K562 (cell line): ENCODE measurements at regions not wholly inside any gene's neighbourhood (a gene's known extent, or its start where the extent isn't known, plus 50 kb on each side); places are given as distances from the start of the nearest gene placed in this dataset.

ENCODE experiments used
- ATAC-seq: fragments of 200-7000 bp; cut with Tn5 transposase; 3 replicates; pipeline ENCODE4 v1.9.1; 2020; ENCODE audit warnings: moderate library complexity
- BruUV-seq: library from RNA; stranded (reverse); fragments of 400-500 nt; replicated peaks from 2 replicates; lab custom pipeline; 2021; lab: Mats Ljungman, UMichigan
- CTCF ChIA-PET: fragments of 300-600 bp; formaldehyde crosslinking; extraction: SDS; loops from one replicate; lab custom pipeline; 2021; ENCODE audit warnings: low intra/inter-chr PET ratio; lab: Yijun Ruan, JAX
- POLR2A ChIA-PET: fragments of 300-600, 350-650 bp; sonication (Branson Sonifier 250); formaldehyde crosslinking; extraction: SDS; loops from one replicate; lab custom pipeline; 2021; ENCODE audit warnings: antibody characterized with exemption, inconsistent platforms; lab: Yijun Ruan, JAX
- DNase-seq, 4 experiments: peaks; one replicate each; pipeline versions ENCODE4 v3.0.0 to v3.0.0-alpha.2; 2011 to 2018; ENCODE audit warnings: low spot score in 3 of 4, mixed read lengths in 3 of 4; ENCODE audit errors: extremely low read depth in 1 of 4
- FAIRE-seq: peaks from 2 replicates; lab custom pipeline; 2011; peaks lifted over from hg19 to GRCh38; lab: Jason Lieb, UNC
- H2AFZ ChIP-seq: 2 replicates; pipeline ENCODE4 v1.6.0; 2011; ENCODE audit warnings: low read depth, low read length, control low read depth, inconsistent platforms
- H3K27ac ChIP-seq: fragments of 200-600 bp; 3 replicates; pipeline ENCODE4 v1.8.0; 2011; ENCODE audit warnings: low read depth, mild to moderate bottlenecking, control low read depth, inconsistent platforms, low read length, moderate library complexity, mixed read lengths; ENCODE audit errors: extremely low read depth
- H3K27me3 ChIP-seq, 2 experiments: fragments of 300-600 bp in 1 of 2; 2 replicates in 1 of 2; 3 replicates in 1 of 2; pipeline versions ENCODE4 v1.6.0 to v1.8.0; 2011; ENCODE audit warnings: inconsistent platforms in 2 of 2, low read length in 2 of 2, mild to moderate bottlenecking in 1 of 2, mixed read lengths in 1 of 2, moderate library complexity in 1 of 2; ENCODE audit not compliant: control insufficient read depth in 2 of 2, insufficient read depth in 2 of 2
- H3K36me3 ChIP-seq: fragments of 300-600 bp; 3 replicates; pipeline ENCODE4 v1.8.0; 2011; ENCODE audit warnings: mild to moderate bottlenecking, low read length, inconsistent platforms; ENCODE audit not compliant: control insufficient read depth, insufficient read depth
- H3K4me1 ChIP-seq, 2 experiments: fragments of 200-600 bp in 1 of 2; replicated peaks in 1 of 2; 2 replicates in 1 of 2; 3 replicates in 1 of 2; pipeline versions ENCODE4 v1.5.1 to v1.8.0; 2011; ENCODE audit warnings: inconsistent platforms in 2 of 2, low read length in 2 of 2, mild to moderate bottlenecking in 1 of 2, mixed read lengths in 1 of 2, moderate library complexity in 1 of 2; ENCODE audit not compliant: control insufficient read depth in 2 of 2, insufficient read depth in 2 of 2
- H3K4me2 ChIP-seq: 2 replicates; pipeline ENCODE4 v1.6.1; 2011; ENCODE audit warnings: low read length, control low read depth, inconsistent platforms, mixed read lengths; ENCODE audit not compliant: insufficient read depth
- H3K4me3 ChIP-seq: fragments of 200-600 bp; sonication (generic), shearing (Covaris generic); 2 replicates; pipeline ENCODE4 v1.5.1; 2016; ENCODE audit warnings: control low read depth, inconsistent platforms
- H3K79me2 ChIP-seq: fragments of 200-600 bp; 3 replicates; pipeline ENCODE4 v1.8.0; 2011; ENCODE audit warnings: low read length, inconsistent platforms; ENCODE audit not compliant: control insufficient read depth, insufficient read depth
- H3K9ac ChIP-seq, 2 experiments: 2 replicates each; pipeline versions ENCODE4 v1.6.0 to v1.6.1; 2011; ENCODE audit warnings: low read depth in 2 of 2, low read length in 2 of 2, control low read depth in 1 of 2, inconsistent platforms in 1 of 2, mild to moderate bottlenecking in 1 of 2, mixed read lengths in 1 of 2; ENCODE audit not compliant: insufficient read depth in 1 of 2
- H3K9me1 ChIP-seq: one replicate; pipeline ENCODE4 v1.6.0; 2011; ENCODE audit warnings: inconsistent platforms, mild to moderate bottlenecking, low read length, moderate library complexity; ENCODE audit not compliant: control insufficient read depth, insufficient read depth
- H3K9me3 ChIP-seq: replicated peaks from 2 replicates; pipeline ENCODE4 v1.5.1; 2011; ENCODE audit warnings: low read depth, low read length, inconsistent platforms; ENCODE audit not compliant: control insufficient read depth, insufficient read depth
- H4K20me1 ChIP-seq: replicated peaks from 2 replicates; pipeline ENCODE4 v1.6.1; 2011; ENCODE audit warnings: low read length, inconsistent platforms, mixed read lengths; ENCODE audit not compliant: control insufficient read depth, insufficient read depth
- KLF6 ChIP-seq: fragments of 250-450 bp; sonication (Bioruptor Pico); IDR thresholded peaks from 2 replicates; pipeline ENCODE4 v1.4.0; 2020; ENCODE audit warnings: mild to moderate bottlenecking, moderate library complexity, borderline replicate concordance
- WGBS: fragments of 100-300 bp; shearing (Covaris generic); methylation state at CpG from one replicate; pipeline ENCODE4 v1.1.6; 2016; ENCODE audit warnings: low coverage, mixed read lengths; ENCODE audit not compliant: insufficient coverage; ENCODE audit errors: missing lambda C conversion rate; 5-methylcytosine and 5-hydroxymethylcytosine counted together
- in situ Hi-C: fragments of 300-500 bp; cut with MboI; formaldehyde crosslinking; loops from 4 replicates; pipeline ENCODE4 v1.15.0; 2018; ENCODE audit warnings: inconsistent platforms, mixed read lengths
- intact Hi-C: fragments of 100-400 bp; cut with micrococcal nuclease; formaldehyde crosslinking; loops from 2 replicates; pipeline ENCODE4 v1.14.2; 2022
- TF ChIP-seq, protein P1 (sequence below), 2 experiments: fragments of 450-650 bp; formaldehyde crosslinking in 1 of 2; IDR thresholded peaks; 2 replicates each; pipeline versions ENCODE4 v1.4.0 to v1.6.1; 2014 to 2020; ENCODE audit warnings: mild to moderate bottlenecking in 2 of 2, borderline replicate concordance in 1 of 2, low read depth in 1 of 2

DNA sequence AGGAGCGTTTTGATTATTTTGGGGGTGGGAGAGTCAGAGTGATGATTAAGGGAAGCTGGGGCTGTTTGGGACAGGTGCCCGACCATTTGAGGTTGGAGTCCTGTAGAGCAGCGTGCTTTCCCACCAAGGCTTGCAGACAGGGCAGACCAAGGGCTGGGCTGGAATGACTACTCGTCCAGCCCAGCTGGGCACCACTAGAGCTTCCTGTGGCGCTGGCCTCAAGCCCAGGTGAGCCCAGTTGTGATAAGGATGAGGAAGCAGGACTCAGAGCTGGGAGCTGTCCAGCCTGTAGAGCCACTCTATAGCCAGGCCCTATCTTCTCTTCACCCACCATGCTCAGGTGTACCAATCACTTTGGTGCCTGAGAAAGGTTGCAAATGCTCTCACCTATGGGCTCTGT, 75.8 kb upstream of the ACAN start:
- CTCF ChIA-PET, result no interaction called here
- DNase-seq, result no peak
- TF ChIP-seq KLF6, result no peak
- TF ChIP-seq, protein P1, sequence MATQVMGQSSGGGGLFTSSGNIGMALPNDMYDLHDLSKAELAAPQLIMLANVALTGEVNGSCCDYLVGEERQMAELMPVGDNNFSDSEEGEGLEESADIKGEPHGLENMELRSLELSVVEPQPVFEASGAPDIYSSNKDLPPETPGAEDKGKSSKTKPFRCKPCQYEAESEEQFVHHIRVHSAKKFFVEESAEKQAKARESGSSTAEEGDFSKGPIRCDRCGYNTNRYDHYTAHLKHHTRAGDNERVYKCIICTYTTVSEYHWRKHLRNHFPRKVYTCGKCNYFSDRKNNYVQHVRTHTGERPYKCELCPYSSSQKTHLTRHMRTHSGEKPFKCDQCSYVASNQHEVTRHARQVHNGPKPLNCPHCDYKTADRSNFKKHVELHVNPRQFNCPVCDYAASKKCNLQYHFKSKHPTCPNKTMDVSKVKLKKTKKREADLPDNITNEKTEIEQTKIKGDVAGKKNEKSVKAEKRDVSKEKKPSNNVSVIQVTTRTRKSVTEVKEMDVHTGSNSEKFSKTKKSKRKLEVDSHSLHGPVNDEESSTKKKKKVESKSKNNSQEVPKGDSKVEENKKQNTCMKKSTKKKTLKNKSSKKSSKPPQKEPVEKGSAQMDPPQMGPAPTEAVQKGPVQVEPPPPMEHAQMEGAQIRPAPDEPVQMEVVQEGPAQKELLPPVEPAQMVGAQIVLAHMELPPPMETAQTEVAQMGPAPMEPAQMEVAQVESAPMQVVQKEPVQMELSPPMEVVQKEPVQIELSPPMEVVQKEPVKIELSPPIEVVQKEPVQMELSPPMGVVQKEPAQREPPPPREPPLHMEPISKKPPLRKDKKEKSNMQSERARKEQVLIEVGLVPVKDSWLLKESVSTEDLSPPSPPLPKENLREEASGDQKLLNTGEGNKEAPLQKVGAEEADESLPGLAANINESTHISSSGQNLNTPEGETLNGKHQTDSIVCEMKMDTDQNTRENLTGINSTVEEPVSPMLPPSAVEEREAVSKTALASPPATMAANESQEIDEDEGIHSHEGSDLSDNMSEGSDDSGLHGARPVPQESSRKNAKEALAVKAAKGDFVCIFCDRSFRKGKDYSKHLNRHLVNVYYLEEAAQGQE (IDR thresholded peaks at IDR 0.05; ENCODE audit: borderline replicate concordance), result peak; percentile 49
- TF ChIP-seq, protein P1 (CRISPR knock-in tag; IDR thresholded peaks at IDR 0.05; ENCODE audit: low read depth), result no peak
- TF ChIP-seq, all 486 proteins: peak for 1
- POLR2A ChIA-PET, result no interaction called here
- no peak overlapping the region for H3K4me3 ChIP-seq
- in situ Hi-C loops, result no loop called here
- H3K9me3 ChIP-seq, result no peaks in the 10 kb centered on the region
- FAIRE-seq, result no peak
- BruUV-seq, result no TSS peak
- H3K36me3 ChIP-seq, result no peaks in the 10 kb centered on the region
- ATAC-seq, result no peak
- H3K4me2 ChIP-seq, result no peak overlapping the region
- intact Hi-C loops, result no loop called here
- no peaks in the 10 kb centered on the region for H4K20me1 ChIP-seq
- H3K4me1 ChIP-seq, result no peaks in the 10 kb centered on the region
- H2AFZ ChIP-seq, result no peak overlapping the region
- H3K27me3 ChIP-seq, result peaks cover 11 to 58% of the 10 kb centered on the region in 2 experiments
- WGBS, result 0% methylated on average over 5 of the region's 5 CpGs
- no peaks in the 10 kb centered on the region for H3K9me1 ChIP-seq
- no peaks in the 10 kb centered on the region for H3K79me2 ChIP-seq
- no peak overlapping the region for H3K27ac ChIP-seq
- no peak overlapping the region for H3K9ac ChIP-seq
